Embryonic facial prominence (tissue), 1 donor: ENCODE measurements at regions not wholly inside any gene's neighbourhood (a gene's known extent, or its start where the extent isn't known, plus 50 kb on each side); places are given as distances from the start of the nearest gene placed in this dataset.
"Not testable (repeated sequence)": the region's sequence is repeated elsewhere in the genome, so short reads cannot be mapped to it uniquely, and the experiment has no call there.

ENCODE experiments used
- DNase-seq: peaks from one replicate; pipeline ENCODE4 v3.0.0-alpha.2; 2016; ENCODE audit errors: extremely low spot score

- DNase-seq = no peak
Measured at GRCh38 chr5:153358315-153358976, 132.0 kb upstream of the GRIA1 start.

- DNase-seq = no peak
Measured at GRCh38 chr5:153360860-153361259, 129.6 kb upstream of the GRIA1 start.

GRCh38 chr5:153361735-153362409 is 128.6 kb upstream of the GRIA1 start:
- DNase-seq = no peak

GRCh38 chr5:153365547-153365946 is 124.9 kb upstream of the GRIA1 start:
- no peak for DNase-seq

- DNase-seq = no peak
Measured at GRCh38 chr5:153367466-153367865, 123.0 kb upstream of the GRIA1 start.

- no peak for DNase-seq
Measured at GRCh38 chr5:153372425-153373129, 117.9 kb upstream of the GRIA1 start.

GRCh38 chr5:153373130-153373498 is 117.4 kb upstream of the GRIA1 start:
- DNase-seq = no peak

- DNase-seq = not testable (repeated sequence)
Measured at GRCh38 chr5:153381630-153382029, 108.8 kb upstream of the GRIA1 start.

GRCh38 chr5:153390569-153390968 is 99.9 kb upstream of the GRIA1 start:
- no peak for DNase-seq

GRCh38 chr5:153399595-153399994 is 90.9 kb upstream of the GRIA1 start:
- DNase-seq = no peak

- DNase-seq = no peak
Measured at GRCh38 chr5:153400931-153401330, 89.5 kb upstream of the GRIA1 start.

GRCh38 chr5:153402550-153402949 is 87.9 kb upstream of the GRIA1 start:
- no peak for DNase-seq

GRCh38 chr5:153403470-153403869 is 87.0 kb upstream of the GRIA1 start:
- DNase-seq = no peak

- no peak for DNase-seq
Measured at GRCh38 chr5:153404747-153405146, 85.7 kb upstream of the GRIA1 start.

GRCh38 chr5:153421676-153422075 is 68.8 kb upstream of the GRIA1 start:
- no peak for DNase-seq

GRCh38 chr5:153425914-153426313 is 64.6 kb upstream of the GRIA1 start:
- DNase-seq = no peak

GRCh38 chr5:153429761-153430380 is 60.6 kb upstream of the GRIA1 start:
- DNase-seq = no peak

GRCh38 chr5:153432583-153432982 is 57.9 kb upstream of the GRIA1 start:
- no peak for DNase-seq

- no peak for DNase-seq
Measured at GRCh38 chr5:153437251-153437650, 53.2 kb upstream of the GRIA1 start.

- DNase-seq = no peak
Measured at GRCh38 chr5:153439130-153439529, 51.3 kb upstream of the GRIA1 start.
